IPS-NIHi7 (cell line): ENCODE measurements at regions not wholly inside any gene's neighbourhood (a gene's known extent, or its start where the extent isn't known, plus 50 kb on each side); places are given as distances from the start of the nearest gene placed in this dataset.
A peak's percentile ranks its signal among the peaks of the same experiment; 100 is the strongest.
"Not testable (repeated sequence)": the region's sequence is repeated elsewhere in the genome, so short reads cannot be mapped to it uniquely, and the experiment has no call there.

Experiments
- DNase-seq: peaks from one replicate; pipeline ENCODE4 v3.0.0; 2012; ENCODE audit warnings: mixed read lengths; ENCODE audit errors: extremely low spot score

- not testable (repeated sequence) for DNase-seq
Observed at GRCh38 chr10:38362514-38362913, 268.4 kb downstream of the ZNF37A start.

- DNase-seq: not testable (repeated sequence)
Observed at GRCh38 chr10:38364073-38364472, 269.9 kb downstream of the ZNF37A start.

DNA sequence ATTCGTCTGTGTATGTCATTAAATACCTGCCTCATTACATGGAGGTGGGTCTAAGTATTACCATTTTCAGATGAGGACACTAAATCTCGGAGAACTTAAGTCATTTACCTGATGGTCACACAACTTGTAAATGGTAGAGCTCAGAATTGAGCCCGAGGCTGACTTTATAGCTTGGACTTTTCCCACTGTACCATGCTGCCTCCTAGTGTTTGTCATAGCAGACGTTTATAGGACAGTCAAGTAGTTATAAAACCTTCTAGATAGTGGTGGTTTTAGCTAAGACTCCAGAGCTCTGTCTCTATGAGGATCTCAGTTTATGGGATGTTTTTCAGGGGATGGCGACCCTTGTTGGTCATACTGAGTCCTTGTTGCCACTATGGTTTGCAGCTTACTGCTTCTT is 271.8 kb downstream of the ZNF37A start:
- not testable (repeated sequence) for DNase-seq

GRCh38 chr10:38383800-38384199 is 289.7 kb downstream of the ZNF37A start:
- DNase-seq: not testable (repeated sequence)

- not testable (repeated sequence) for DNase-seq
Observed at GRCh38 chr10:38386869-38387268, 292.7 kb downstream of the ZNF37A start.

GRCh38 chr10:38390725-38391124 is 296.6 kb downstream of the ZNF37A start:
- not testable (repeated sequence) for DNase-seq

- DNase-seq: not testable (repeated sequence)
Observed at GRCh38 chr10:38395465-38395864, 301.3 kb downstream of the ZNF37A start.

DNA sequence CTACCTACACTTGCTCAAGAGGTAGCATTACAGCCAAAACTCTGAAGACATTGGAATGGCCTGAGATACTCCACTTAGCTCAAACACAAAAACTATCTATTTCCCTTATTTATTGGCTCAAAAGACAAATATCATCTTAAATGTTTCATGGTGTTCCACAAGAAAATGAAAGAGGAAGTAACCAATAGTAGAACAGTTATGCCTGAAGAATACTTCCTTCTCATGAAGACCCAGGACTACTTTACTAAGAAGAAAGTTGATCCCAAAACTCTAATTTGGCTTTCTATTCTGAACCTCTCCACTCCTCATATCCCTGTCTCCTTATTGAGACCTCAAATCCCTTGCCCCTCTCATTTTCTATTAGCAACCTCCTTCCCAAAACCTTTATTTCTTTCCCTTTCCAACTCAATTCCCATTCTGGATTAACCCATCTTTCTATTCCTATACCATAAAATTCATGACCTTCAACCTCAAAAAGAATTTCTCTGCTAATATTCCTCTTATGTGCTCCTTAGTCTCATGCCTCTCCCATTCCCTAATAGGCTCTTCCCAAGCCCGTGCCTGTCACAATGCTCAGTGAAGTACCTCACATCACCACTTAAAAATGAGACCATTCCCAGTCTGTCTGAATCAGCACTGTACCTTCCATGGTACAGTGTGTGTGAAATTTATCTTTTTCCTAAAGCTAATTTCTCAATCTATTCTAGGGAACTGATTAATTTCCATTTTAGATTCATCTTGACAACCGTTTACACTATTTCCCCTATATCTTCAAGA is 302.2 kb downstream of the ZNF37A start:
- DNase-seq: not testable (repeated sequence)

DNA sequence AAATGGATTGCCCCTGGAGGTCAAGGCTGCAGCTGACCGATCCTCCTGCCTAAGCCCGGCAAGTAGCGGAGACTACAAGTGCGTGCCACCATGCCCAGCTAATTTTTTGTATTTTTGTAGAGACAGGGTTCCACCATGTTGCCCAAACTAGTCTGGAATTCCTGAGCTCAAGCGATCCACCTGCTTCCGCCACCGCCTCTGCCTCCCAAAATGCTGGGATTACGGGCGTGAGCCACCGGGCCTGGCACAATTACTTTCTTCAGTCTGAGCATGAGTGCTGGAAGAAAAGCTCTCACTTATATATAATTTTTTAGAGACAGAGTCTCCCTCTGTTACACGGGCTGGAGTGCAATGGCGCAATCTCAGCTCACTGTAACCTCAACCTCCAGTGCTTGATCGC is 307.4 kb downstream of the ZNF37A start:
- not testable (repeated sequence) for DNase-seq

- DNase-seq: peak; percentile 65
Observed at GRCh38 chr10:38402442-38403346, 308.6 kb downstream of the ZNF37A start.

GRCh38 chr10:38403347-38404117 is 309.4 kb downstream of the ZNF37A start:
- DNase-seq: not testable (repeated sequence)

DNA sequence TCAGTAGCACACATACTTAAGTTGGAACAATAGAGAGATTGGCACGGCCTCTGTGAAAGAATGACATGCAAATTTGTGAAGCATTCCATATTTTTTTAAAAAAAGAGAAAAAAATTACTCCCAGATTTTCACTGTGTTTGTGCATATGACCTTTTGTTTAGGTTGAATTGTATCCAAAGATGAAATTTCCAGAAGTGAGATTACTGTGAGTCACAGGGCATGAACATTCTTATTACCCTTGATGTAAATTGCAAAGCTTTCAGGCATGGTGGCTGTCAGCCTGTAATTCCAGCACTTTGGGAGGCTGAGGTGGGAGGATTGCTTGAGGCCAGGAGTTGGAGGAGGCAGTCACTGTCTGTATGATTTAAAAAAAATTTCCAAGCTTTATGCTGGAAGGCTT is 329.5 kb downstream of the ZNF37A start:
- DNase-seq: not testable (repeated sequence)

DNA sequence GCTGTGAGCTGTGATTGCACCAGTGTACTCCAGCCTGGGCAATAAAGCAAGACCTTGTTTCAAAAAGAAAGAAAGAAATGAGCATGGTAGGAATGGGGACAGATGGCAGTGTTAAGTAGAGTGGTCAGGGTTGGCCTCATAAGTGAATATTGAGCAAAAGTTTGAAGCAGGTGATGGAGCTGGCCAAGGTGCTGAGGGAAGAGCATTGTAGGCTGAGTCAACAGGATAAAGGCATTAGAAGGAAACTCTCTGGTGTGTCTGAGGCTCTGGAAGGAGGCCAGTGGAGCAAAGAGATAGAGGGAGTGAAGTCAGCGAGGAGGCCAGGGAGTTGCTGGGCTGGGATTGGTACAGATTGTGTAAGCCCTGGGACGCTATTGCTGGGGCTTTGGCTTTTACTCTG is 336.1 kb downstream of the ZNF37A start:
- DNase-seq: not testable (repeated sequence)

GRCh38 chr10:38437359-38437758 is 343.2 kb downstream of the ZNF37A start:
- DNase-seq: not testable (repeated sequence)

- DNase-seq: not testable (repeated sequence)
Observed at GRCh38 chr10:38448614-38449355, 354.6 kb downstream of the ZNF37A start.

DNA sequence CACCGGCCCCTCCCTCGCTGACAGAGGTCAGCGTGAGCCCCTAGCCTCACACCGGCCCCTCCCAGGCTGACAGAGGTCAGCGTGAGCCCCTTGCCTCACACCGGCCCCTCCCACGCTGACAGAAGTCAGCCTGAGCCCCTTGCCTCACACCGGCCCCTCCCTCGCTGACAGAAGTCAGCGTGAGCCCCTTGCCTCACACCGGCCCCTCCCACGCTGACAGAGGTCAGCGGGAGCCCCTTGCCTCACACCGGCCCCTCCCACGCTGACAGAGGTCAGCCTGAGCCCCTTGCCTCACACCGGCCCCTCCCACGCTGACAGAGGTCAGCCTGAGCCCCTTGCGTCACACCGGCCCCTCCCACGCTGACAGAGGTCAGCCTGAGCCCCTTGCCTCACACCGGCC is 355.5 kb downstream of the ZNF37A start:
- not testable (repeated sequence) for DNase-seq

DNA sequence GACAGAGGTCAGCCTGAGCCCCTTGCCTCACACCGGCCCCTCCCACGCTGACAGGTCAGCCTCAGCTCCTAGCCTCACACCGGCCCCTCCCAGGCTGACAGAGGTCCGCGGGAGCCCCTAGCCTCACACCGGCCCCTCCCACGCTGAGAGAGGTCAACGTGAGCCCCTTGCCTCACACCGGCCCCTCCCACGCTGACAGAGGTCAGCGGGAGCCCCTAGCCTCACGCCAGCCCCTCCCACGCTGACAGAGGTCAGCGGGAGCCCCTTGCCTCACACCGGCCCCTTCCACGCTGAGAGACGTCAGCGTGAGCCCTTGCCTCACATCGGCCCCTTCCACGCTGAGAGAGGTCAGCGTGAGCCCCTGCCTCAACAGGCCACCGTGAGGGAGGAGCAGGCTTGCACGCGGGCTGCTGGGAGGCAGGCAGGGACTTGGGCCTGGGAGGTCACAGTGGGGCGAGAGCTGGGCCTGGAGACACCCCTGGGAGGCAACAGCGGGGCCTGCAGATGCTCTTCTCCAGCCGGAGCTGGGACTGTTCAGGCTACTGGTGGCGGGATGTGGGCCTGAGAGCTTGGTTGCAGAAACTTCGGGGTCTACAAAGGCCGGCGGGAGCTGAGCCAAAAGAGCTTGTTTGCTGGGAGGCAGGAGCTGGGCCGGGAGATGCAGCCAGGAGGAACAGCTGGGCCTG is 356.4 kb downstream of the ZNF37A start:
- not testable (repeated sequence) for DNase-seq

DNA sequence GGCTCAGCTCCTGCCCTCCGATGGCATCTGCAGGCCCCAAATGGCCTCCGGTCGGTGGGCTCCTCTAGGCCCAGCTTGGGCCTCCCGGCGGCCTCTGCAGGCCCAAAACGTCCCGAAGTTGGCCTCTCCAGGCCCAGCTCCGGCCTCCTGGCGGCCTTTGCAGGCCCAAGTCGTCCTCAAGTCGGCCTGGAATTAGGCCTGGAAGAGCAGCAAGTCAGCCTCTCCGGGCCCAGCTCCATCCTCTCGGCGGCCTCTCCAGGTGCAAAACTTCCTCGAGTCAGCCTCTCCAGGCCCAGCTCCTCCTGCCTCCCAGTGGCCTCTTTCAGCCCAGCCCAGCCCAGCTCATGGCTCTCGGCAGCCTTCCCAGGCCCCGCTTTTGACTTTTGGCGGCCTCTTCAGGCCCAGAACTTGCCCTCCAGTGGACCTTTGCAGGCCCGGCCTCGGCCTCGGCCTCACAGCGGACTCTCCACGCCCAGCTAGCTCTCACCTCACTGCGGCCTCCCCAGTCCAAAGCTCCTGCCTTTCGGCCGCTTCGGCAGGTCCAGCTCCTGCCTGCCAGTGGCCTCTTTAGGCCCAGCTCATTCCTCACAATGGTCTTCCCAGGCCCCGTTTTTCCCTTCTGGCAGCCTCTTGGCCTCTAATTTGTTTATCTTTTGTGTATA is 357.3 kb downstream of the ZNF37A start:
- DNase-seq: not testable (repeated sequence)
